Gastroesophageal sphincter (tissue), 4 donors: ENCODE measurements at regions not wholly inside any gene's neighbourhood (a gene's known extent, or its start where the extent isn't known, plus 50 kb on each side); places are given as distances from the start of the nearest gene placed in this dataset.
"Not testable (repeated sequence)": the region's sequence is repeated elsewhere in the genome, so short reads cannot be mapped to it uniquely, and the experiment has no call there.

Experiments used
- ATAC-seq: fragments of 150-250 bp; one replicate; pipeline ENCODE4 v1.9.1; 2016; ENCODE audit warnings: mild to moderate bottlenecking, moderate library complexity
- H3K27ac ChIP-seq, 4 donors: fragments of 200-600 bp; sonication (generic) in 3 of 4; 1 replicate in 3 of 4; 2 replicates in 1 of 4; pipeline ENCODE4 v1.5.1; 2016 to 2019
- H3K27me3 ChIP-seq: fragments of 200-600 bp; sonication (generic); one replicate; pipeline ENCODE4 v1.5.1; 2019
- H3K36me3 ChIP-seq, 2 donors: fragments of 200-600 bp; sonication (generic); one replicate each; pipeline ENCODE4 v1.5.1; 2019; ENCODE audit warnings: control low read depth in 1 of 2
- H3K4me1 ChIP-seq, 3 donors: fragments of 200-600 bp; sonication (generic); 1 replicate in 2 of 3; 2 replicates in 1 of 3; pipeline ENCODE4 v1.5.1; 2016 to 2019; ENCODE audit warnings: control low read depth in 2 of 3
- H3K4me3 ChIP-seq, 2 donors: fragments of 200-600 bp; sonication (generic); one replicate each; pipeline ENCODE4 v1.5.1; 2019; ENCODE audit warnings: mild to moderate bottlenecking in 1 of 2, moderate library complexity in 1 of 2
- H3K9me3 ChIP-seq, 3 donors: fragments of 200-600 bp; sonication (generic); one replicate each; pipeline ENCODE4 v1.5.1; 2017 to 2019; ENCODE audit warnings: control low read depth in 2 of 3
- EP300 ChIP-seq: sonication (generic); formaldehyde crosslinking; IDR thresholded peaks from one replicate; pipeline ENCODE4 v1.6.1; 2017; ENCODE audit warnings: antibody characterized with exemption, mild to moderate bottlenecking
- POLR2A ChIP-seq, 2 donors: fragments of 450-650 bp; IDR thresholded peaks; one replicate each; pipeline ENCODE4 v1.6.1; 2017; ENCODE audit warnings: antibody characterized with exemption in 2 of 2, mild to moderate bottlenecking in 2 of 2, moderate library complexity in 1 of 2
- POLR2AphosphoS5 ChIP-seq: sonication (generic); formaldehyde crosslinking; IDR thresholded peaks from one replicate; pipeline ENCODE4 v1.6.1; 2017; ENCODE audit warnings: antibody characterized with exemption
- WGBS, 2 donors: methylation state at CpG; one replicate each; pipeline ENCODE4 v1.1.5; 2018; ENCODE audit warnings: low coverage in 1 of 2; 5-methylcytosine and 5-hydroxymethylcytosine counted together
- TF ChIP-seq, protein P1 (sequence below), 4 experiments: fragments of 200-600 bp in 2 of 4; fragments of 450-650 bp in 2 of 4; sonication (generic) in 1 of 4; IDR thresholded peaks; one replicate each; pipeline ENCODE4 v1.5.1; 2017 to 2019; ENCODE audit warnings: antibody characterized with exemption in 4 of 4, mild to moderate bottlenecking in 2 of 4, moderate library complexity in 2 of 4

DNA sequence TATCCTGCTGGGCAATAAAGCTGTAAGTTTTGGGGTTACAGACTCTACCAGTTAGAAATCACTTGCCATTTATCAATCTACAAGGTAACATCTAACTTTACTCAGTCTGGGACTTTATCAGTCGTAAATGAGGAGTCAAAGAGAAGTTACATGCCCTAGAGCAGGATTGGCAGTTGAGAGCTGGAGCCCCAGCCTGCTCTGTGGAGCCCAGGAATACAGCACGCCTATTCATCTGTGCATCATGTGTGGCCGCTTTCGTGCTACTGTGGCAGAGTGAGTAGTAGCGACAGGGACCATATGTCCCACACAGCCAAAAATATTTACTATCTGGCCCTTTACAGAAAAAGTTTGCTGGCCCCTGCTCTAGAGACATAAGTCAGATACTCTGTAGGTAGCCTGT is 152.5 kb upstream of the NTRK2 start:
- Histone ChIP-seq H3K4me1 (no peaks in the 10 kb centered on the region), H3K27ac (no peak overlapping the region), H3K9me3 (peaks cover 0 to 25% (median 0%) of the 10 kb centered on the region in 3 donors), H3K36me3 (no peaks in the 10 kb centered on the region), H3K4me3 (no peak overlapping the region), H3K27me3 (peaks cover 5% of the 10 kb centered on the region)
- TF ChIP-seq, protein P1, sequence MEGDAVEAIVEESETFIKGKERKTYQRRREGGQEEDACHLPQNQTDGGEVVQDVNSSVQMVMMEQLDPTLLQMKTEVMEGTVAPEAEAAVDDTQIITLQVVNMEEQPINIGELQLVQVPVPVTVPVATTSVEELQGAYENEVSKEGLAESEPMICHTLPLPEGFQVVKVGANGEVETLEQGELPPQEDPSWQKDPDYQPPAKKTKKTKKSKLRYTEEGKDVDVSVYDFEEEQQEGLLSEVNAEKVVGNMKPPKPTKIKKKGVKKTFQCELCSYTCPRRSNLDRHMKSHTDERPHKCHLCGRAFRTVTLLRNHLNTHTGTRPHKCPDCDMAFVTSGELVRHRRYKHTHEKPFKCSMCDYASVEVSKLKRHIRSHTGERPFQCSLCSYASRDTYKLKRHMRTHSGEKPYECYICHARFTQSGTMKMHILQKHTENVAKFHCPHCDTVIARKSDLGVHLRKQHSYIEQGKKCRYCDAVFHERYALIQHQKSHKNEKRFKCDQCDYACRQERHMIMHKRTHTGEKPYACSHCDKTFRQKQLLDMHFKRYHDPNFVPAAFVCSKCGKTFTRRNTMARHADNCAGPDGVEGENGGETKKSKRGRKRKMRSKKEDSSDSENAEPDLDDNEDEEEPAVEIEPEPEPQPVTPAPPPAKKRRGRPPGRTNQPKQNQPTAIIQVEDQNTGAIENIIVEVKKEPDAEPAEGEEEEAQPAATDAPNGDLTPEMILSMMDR (IDR thresholded peaks at IDR 0.05), result no peak
- TF ChIP-seq POLR2A (IDR thresholded peaks at IDR 0.05), result no peak
- TF ChIP-seq EP300, result no peak
- no peak for TF ChIP-seq POLR2AphosphoS5
- ATAC-seq, result no peak
- WGBS, 2 donors, result 83 to 88% methylated on average over 2 to 4 of the region's 5 CpGs

DNA sequence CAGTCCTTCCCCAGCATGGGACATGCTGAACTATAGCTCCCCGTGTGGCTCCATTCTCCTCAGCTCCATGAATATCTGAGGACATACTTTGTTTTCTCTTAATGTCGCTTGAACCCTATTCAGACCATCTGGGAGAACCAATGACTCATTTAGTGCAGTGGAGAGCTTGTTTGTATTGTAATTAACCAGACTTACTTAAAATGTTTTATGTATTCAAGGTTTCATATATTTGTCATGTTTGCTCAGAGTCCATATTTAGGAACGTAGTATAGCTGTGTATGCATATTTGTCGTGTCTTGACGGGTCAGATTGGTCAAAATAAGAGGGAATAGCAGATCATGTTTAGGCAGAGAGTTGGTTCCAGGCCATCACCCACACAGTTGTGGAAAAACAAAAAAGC is 150.1 kb upstream of the NTRK2 start:
- Histone ChIP-seq H3K36me3 (no peaks in the 10 kb centered on the region), H3K4me1 (no peaks in the 10 kb centered on the region), H3K9me3 (peaks cover 0 to 20% (median 0%) of the 10 kb centered on the region in 3 donors), H3K27me3 (peaks cover 5% of the 10 kb centered on the region), H3K4me3 (no peak overlapping the region), H3K27ac (no peak overlapping the region)
- no peak for ATAC-seq
- WGBS, 2 donors, result 81 to 90% methylated on average over 5 of the region's 5 CpGs
- TF ChIP-seq, protein P1 (IDR thresholded peaks at IDR 0.05), result no peak
- TF ChIP-seq POLR2AphosphoS5, result no peak
- no peak for TF ChIP-seq POLR2A (IDR thresholded peaks at IDR 0.05)
- TF ChIP-seq EP300, result no peak

DNA sequence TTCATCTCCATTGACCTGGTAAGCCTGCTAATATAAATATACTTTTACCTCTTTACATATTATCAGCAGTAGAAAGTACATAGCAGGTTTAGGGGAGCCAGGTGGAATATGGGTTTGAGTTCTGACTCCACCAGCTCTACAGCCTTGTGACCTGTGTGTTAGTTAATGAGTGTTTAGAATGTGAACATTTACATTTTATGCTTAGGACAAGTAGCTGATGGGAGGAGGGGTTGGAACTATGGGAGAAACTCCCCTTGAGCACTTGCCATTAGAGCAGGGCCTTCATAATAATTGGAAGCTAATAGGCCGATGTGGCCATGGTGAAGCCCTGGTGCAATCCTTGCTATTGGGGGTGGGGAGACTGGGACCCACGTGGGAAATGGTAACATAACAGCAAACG is 148.3 kb upstream of the NTRK2 start:
- H3K4me1 ChIP-seq, result no peaks in the 10 kb centered on the region
- H3K9me3 ChIP-seq, result peaks cover 0 to 20% (median 0%) of the 10 kb centered on the region in 3 donors
- TF ChIP-seq POLR2AphosphoS5, result no peak
- no peak for TF ChIP-seq POLR2A (IDR thresholded peaks at IDR 0.05)
- TF ChIP-seq, protein P1 (IDR thresholded peaks at IDR 0.05), result no peak
- TF ChIP-seq EP300, result no peak
- H3K27ac ChIP-seq, result no peak overlapping the region
- no peaks in the 10 kb centered on the region for H3K27me3 ChIP-seq
- 59 to 71% methylated on average over 3 of the region's 3 CpGs for WGBS, 2 donors
- no peaks in the 10 kb centered on the region for H3K36me3 ChIP-seq
- no peak overlapping the region for H3K4me3 ChIP-seq
- ATAC-seq, result no peak

DNA sequence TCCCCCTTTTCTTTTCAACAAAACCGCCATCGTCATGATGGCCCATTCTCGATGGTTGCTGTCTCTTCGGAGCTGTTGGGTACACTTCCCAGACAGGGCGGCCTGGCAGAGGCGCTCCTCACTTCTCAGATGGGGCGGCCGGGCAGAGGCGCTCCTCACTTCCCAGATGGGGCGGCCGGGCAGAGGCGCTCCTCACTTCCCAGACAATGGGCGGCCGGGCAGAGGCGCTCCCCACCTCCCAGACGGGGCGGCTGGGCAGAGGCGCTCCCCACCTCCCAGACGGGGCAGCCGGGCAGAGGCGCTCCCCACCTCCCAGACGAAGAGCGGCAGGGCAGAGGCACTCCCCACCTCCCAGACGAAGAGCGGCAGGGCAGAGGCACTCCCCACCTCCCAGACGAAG is 143.3 kb upstream of the NTRK2 start:
- H3K27ac ChIP-seq, H3K27me3 ChIP-seq, H3K9me3 ChIP-seq, ATAC-seq, H3K36me3 ChIP-seq, H3K4me3 ChIP-seq, H3K4me1 ChIP-seq: not testable (repeated sequence)
- WGBS, 2 donors, result no CpG with 5 or more reads among the region's 26 CpGs

DNA sequence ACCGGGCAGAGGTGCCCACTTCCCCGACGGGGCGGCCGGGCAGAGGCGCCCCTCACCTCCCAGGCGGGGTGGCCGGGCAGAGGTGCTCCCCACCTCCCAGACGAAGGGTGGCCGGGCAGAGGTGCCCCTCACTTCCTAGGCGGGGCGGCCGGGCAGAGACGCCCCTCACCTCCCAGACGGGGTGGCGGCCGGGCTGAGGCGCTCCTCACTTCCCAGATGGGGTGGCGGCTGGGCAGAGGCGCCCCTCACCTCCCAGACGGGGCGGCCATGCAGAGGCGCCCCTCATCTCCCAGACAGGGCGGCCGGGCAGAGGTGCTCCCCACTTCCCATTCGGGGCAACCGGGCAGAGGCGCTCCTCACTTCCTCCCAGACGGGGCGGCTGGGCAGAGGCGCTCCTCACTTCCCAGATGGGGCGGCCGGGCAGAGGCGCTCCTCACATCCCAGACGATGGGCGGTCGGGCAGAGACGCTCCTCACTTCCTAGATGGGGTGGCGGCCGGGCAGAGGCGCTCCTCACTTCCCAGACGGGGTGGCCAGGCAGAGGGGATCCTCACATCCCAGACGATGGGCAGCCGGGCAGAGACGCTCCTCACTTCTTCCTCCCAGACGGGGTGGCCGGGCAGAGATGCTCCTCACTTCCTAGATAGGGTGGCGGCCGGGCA is 142.3 kb upstream of the NTRK2 start:
- not testable (repeated sequence) for H3K36me3 ChIP-seq, H3K4me1 ChIP-seq, H3K27ac ChIP-seq, H3K27me3 ChIP-seq, H3K4me3 ChIP-seq, ATAC-seq, H3K9me3 ChIP-seq
- no CpG with 5 or more reads among the region's 49 CpGs for WGBS, 2 donors

DNA sequence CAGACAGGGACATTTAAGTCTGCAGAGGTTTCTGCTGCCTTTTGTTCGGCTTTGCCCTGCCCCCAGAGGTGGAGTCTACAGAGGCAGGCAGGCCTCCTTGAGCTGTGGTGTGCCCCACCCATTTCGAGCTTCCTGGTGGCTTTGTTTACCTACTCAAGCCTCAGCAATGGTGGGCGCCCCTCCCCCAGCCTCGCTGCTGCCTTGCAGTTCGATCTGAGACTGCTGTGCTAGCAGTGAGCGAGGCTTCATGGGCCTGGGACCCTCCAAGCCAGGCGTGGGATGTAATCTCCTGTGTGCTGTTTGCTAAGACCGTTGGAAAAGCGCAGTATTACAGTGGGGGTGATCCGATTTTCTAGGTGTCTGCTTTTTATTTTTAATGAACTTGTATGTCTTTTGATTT is 133.6 kb upstream of the NTRK2 start:
- H3K36me3 ChIP-seq, ATAC-seq, H3K4me3 ChIP-seq, H3K4me1 ChIP-seq, H3K27me3 ChIP-seq, H3K27ac ChIP-seq: not testable (repeated sequence)
- 25 to 50% methylated on average over 4 of the region's 10 CpGs for WGBS, 2 donors
- H3K9me3 ChIP-seq, result peaks cover 0 to 45% (median 3%) of the 10 kb centered on the region in 3 donors
